ENCODE measurements at regions not wholly inside any gene's neighbourhood (a gene's known extent, or its start where the extent isn't known, plus 50 kb on each side); places are given as distances from the start of the nearest gene placed in this dataset.
"Not testable (repeated sequence)": the region's sequence is repeated elsewhere in the genome, so short reads cannot be mapped to it uniquely, and the experiment has no call there.

GRCh38 chr9:62848258-62848657 lies 1658.4 kb downstream of the SPATA31A7 start:
- H3K36me3 ChIP-seq (ENCODE audit: control insufficient read depth in 2 of 2, insufficient read depth in 2 of 2, low read length in 1 of 2); H3K27ac ChIP-seq (ENCODE audit: low read depth in 1 of 2, low read length in 1 of 2): not testable (repeated sequence)
- 46% methylated on average over 1 of the region's 2 CpGs for WGBS

GRCh38 chr9:62849991-62850390 lies 1660.2 kb downstream of the SPATA31A7 start:
- H3K4me1 ChIP-seq (ENCODE audit: control insufficient read depth in 2 of 2, insufficient read depth in 2 of 2, low read length in 2 of 2); H3K27ac ChIP-seq (ENCODE audit: low read depth in 1 of 2, low read length in 1 of 2); H3K36me3 ChIP-seq (ENCODE audit: control insufficient read depth in 2 of 2, insufficient read depth in 2 of 2, low read length in 1 of 2); DNase-seq (ENCODE audit: low read depth in 6 of 9, low spot score in 9 of 9); H3K27me3 ChIP-seq (ENCODE audit: control insufficient read depth in 2 of 2, insufficient read depth in 1 of 2, low read length in 1 of 2); H3K4me3 ChIP-seq (ENCODE audit: low read length in 2 of 2); H3K9me3 ChIP-seq (ENCODE audit: control insufficient read depth in 2 of 2, insufficient read depth in 1 of 2, low read length in 1 of 2): not testable (repeated sequence)
- 95% methylated on average over 17 of the region's 17 CpGs for WGBS

More at GRCh38 chr9:62848258-62848657, 1658.4 kb downstream of the SPATA31A7 start:
- not testable (repeated sequence) for H3K4me1 ChIP-seq (ENCODE audit: control insufficient read depth in 2 of 2, insufficient read depth in 2 of 2, low read length in 2 of 2); H3K27me3 ChIP-seq (ENCODE audit: control insufficient read depth in 2 of 2, insufficient read depth in 1 of 2, low read length in 1 of 2); H3K4me3 ChIP-seq (ENCODE audit: low read length in 2 of 2); H3K9me3 ChIP-seq (ENCODE audit: control insufficient read depth in 2 of 2, insufficient read depth in 1 of 2, low read length in 1 of 2); DNase-seq (ENCODE audit: low read depth in 6 of 9, low spot score in 9 of 9)

DNA sequence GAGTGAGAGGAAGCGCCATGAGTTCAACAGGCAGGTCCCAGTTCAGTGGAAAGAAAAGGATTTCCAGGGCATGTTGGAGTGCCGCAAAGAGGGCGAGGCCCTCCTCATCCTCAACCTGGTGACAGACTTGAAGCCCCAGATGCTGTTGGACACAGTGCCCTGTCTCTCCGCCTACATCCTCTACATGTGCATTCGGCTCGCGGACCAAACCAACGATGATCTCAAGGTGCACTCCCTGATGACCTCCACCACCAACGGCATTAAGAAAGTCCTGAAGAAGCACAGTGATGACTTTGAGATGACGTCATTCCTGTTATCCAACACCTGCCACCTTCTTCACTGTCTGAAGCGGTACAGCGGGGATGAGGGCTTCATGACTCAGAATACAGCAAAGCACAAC lies 1667.4 kb downstream of the SPATA31A7 start:
- DNase-seq (ENCODE audit: low read depth in 6 of 9, low spot score in 9 of 9) = not testable (repeated sequence)

GRCh38 chr9:62858240-62858639 lies 1668.4 kb downstream of the SPATA31A7 start:
- not testable (repeated sequence) for H3K4me3 ChIP-seq (ENCODE audit: low read length in 2 of 2); DNase-seq (ENCODE audit: low read depth in 6 of 9, low spot score in 9 of 9); H3K27me3 ChIP-seq (ENCODE audit: control insufficient read depth in 2 of 2, insufficient read depth in 1 of 2, low read length in 1 of 2); H3K4me1 ChIP-seq (ENCODE audit: control insufficient read depth in 2 of 2, insufficient read depth in 2 of 2, low read length in 2 of 2); H3K9me3 ChIP-seq (ENCODE audit: control insufficient read depth in 2 of 2, insufficient read depth in 1 of 2, low read length in 1 of 2); H3K27ac ChIP-seq (ENCODE audit: low read depth in 1 of 2, low read length in 1 of 2); H3K36me3 ChIP-seq (ENCODE audit: control insufficient read depth in 2 of 2, insufficient read depth in 2 of 2, low read length in 1 of 2)
- WGBS = 88% methylated on average over 1 of the region's 1 CpG

More for the DNA sequence above, 1667.4 kb downstream of the SPATA31A7 start:
- not testable (repeated sequence) for H3K27me3 ChIP-seq (ENCODE audit: control insufficient read depth in 2 of 2, insufficient read depth in 1 of 2, low read length in 1 of 2); H3K4me1 ChIP-seq (ENCODE audit: control insufficient read depth in 2 of 2, insufficient read depth in 2 of 2, low read length in 2 of 2); H3K36me3 ChIP-seq (ENCODE audit: control insufficient read depth in 2 of 2, insufficient read depth in 2 of 2, low read length in 1 of 2); H3K27ac ChIP-seq (ENCODE audit: low read depth in 1 of 2, low read length in 1 of 2); H3K9me3 ChIP-seq (ENCODE audit: control insufficient read depth in 2 of 2, insufficient read depth in 1 of 2, low read length in 1 of 2); H3K4me3 ChIP-seq (ENCODE audit: low read length in 2 of 2)
- 94% methylated on average over 10 of the region's 12 CpGs for WGBS

DNA sequence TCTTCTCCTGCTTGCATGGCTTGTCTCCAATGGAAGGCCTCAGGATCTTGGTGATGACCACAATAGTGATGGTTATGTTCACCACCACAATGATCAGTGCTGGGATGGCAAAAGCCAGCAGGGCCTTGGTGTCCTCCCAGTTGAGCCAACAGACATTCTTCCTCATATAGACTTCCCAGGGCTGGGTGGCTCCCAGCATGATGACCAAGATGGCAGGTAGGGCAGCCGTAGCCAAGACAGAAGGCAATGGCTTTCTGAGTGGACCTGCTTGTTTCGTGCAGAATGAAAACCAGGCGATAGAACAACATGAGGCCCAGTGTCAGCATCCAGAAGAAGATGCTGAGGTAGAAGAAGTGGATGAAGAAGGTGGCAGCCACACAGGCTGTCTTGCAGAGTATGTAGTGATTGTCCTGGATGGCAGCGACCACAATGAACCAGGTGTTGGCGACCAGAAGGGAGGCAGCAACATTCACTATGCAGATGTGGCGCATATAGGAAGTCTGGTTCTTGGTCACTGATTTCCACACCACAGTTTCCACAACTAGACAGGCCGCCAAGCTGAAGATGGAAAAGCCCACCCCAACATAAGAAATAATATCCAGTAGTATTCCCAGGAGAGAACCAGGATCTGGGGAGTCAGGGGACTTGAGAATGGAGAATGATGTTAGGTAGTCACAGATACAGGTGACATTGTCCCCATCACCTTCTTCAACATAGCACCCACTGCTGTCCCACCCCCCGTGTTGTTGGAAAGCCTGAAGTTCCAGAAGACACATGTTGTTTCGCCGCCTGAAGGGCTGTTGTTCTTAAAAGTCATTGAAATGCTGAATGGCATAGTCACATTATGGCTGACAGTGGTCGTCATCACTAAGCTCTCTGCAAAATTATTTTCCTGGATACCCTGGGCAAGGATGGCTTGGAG lies 1671.4 kb downstream of the SPATA31A7 start:
- H3K27me3 ChIP-seq (ENCODE audit: control insufficient read depth in 2 of 2, insufficient read depth in 1 of 2, low read length in 1 of 2); DNase-seq (ENCODE audit: low read depth in 6 of 9, low spot score in 9 of 9); H3K4me3 ChIP-seq (ENCODE audit: low read length in 2 of 2); H3K4me1 ChIP-seq (ENCODE audit: control insufficient read depth in 2 of 2, insufficient read depth in 2 of 2, low read length in 2 of 2); H3K27ac ChIP-seq (ENCODE audit: low read depth in 1 of 2, low read length in 1 of 2); H3K9me3 ChIP-seq (ENCODE audit: control insufficient read depth in 2 of 2, insufficient read depth in 1 of 2, low read length in 1 of 2); H3K36me3 ChIP-seq (ENCODE audit: control insufficient read depth in 2 of 2, insufficient read depth in 2 of 2, low read length in 1 of 2): not testable (repeated sequence)
- 90% methylated on average over 11 of the region's 11 CpGs for WGBS

GRCh38 chr9:62862180-62862579 lies 1672.3 kb downstream of the SPATA31A7 start:
- not testable (repeated sequence) for H3K36me3 ChIP-seq (ENCODE audit: control insufficient read depth in 2 of 2, insufficient read depth in 2 of 2, low read length in 1 of 2); H3K4me3 ChIP-seq (ENCODE audit: low read length in 2 of 2); H3K9me3 ChIP-seq (ENCODE audit: control insufficient read depth in 2 of 2, insufficient read depth in 1 of 2, low read length in 1 of 2); H3K27me3 ChIP-seq (ENCODE audit: control insufficient read depth in 2 of 2, insufficient read depth in 1 of 2, low read length in 1 of 2); H3K4me1 ChIP-seq (ENCODE audit: control insufficient read depth in 2 of 2, insufficient read depth in 2 of 2, low read length in 2 of 2); H3K27ac ChIP-seq (ENCODE audit: low read depth in 1 of 2, low read length in 1 of 2); DNase-seq (ENCODE audit: low read depth in 6 of 9, low spot score in 9 of 9)
- 88% methylated on average over 2 of the region's 2 CpGs for WGBS

GRCh38 chr9:62863319-62863718 lies 1673.5 kb downstream of the SPATA31A7 start:
- not testable (repeated sequence) for H3K9me3 ChIP-seq (ENCODE audit: control insufficient read depth in 2 of 2, insufficient read depth in 1 of 2, low read length in 1 of 2); H3K27me3 ChIP-seq (ENCODE audit: control insufficient read depth in 2 of 2, insufficient read depth in 1 of 2, low read length in 1 of 2); H3K27ac ChIP-seq (ENCODE audit: low read depth in 1 of 2, low read length in 1 of 2); H3K4me3 ChIP-seq (ENCODE audit: low read length in 2 of 2); H3K4me1 ChIP-seq (ENCODE audit: control insufficient read depth in 2 of 2, insufficient read depth in 2 of 2, low read length in 2 of 2); H3K36me3 ChIP-seq (ENCODE audit: control insufficient read depth in 2 of 2, insufficient read depth in 2 of 2, low read length in 1 of 2); DNase-seq (ENCODE audit: low read depth in 6 of 9, low spot score in 9 of 9)
- 85% methylated on average over 4 of the region's 4 CpGs for WGBS

- H3K4me1 ChIP-seq (ENCODE audit: control insufficient read depth in 2 of 2, insufficient read depth in 2 of 2, low read length in 2 of 2); DNase-seq (ENCODE audit: low read depth in 6 of 9, low spot score in 9 of 9); H3K4me3 ChIP-seq (ENCODE audit: low read length in 2 of 2); H3K27ac ChIP-seq (ENCODE audit: low read depth in 1 of 2, low read length in 1 of 2); H3K9me3 ChIP-seq (ENCODE audit: control insufficient read depth in 2 of 2, insufficient read depth in 1 of 2, low read length in 1 of 2); H3K36me3 ChIP-seq (ENCODE audit: control insufficient read depth in 2 of 2, insufficient read depth in 2 of 2, low read length in 1 of 2); H3K27me3 ChIP-seq (ENCODE audit: control insufficient read depth in 2 of 2, insufficient read depth in 1 of 2, low read length in 1 of 2): not testable (repeated sequence)
- 93% methylated on average over 8 of the region's 8 CpGs for WGBS
These were observed 1674.0 kb downstream of the SPATA31A7 start for GRCh38 chr9:62863867-62864266.

DNA sequence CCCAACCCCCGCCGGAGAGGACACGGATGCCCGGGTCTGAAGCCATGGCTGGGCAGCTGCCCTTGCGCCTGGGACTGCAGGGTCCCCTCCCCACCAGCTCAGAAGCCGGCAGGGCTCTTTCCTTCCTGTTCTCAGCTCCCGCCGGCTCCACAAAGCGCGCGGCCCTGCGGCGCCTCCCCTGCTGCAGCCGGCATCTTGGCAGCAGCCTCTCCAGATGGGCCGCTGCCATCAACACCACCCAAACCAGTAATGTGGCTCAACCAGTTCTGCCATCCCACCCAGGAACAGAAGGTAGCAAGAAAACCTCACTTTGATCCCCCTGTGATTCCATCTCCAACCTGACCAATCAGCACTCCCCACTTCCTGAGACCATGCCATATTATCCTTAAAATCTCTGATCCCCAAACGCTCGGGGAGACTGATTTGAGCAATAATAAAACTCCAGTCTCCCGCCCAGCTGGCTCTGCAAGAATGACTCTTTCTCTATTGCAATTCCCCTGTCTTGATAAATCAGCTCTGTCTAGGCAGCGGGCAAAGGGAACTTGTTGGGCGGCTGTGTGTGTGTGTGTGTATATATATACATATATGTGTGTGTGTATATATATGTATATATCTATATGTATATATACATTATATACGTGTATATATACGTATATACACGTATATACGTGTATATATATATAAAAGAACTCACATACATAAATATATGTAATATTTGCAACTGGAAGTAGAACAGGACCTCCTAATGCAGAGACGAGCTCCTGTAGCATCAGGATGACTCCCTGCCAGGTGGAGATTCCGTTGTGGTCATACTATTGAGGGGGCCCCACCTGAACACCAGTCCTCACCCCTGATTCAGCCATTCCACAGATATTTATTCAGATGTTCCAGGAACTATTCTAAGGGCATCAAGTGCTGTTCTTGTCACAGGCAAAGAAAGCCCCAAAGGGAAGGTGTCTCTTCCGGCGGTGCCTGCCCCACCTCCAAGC lies 1674.9 kb downstream of the SPATA31A7 start:
- not testable (repeated sequence) for H3K36me3 ChIP-seq (ENCODE audit: control insufficient read depth in 2 of 2, insufficient read depth in 2 of 2, low read length in 1 of 2); H3K4me3 ChIP-seq (ENCODE audit: low read length in 2 of 2); H3K9me3 ChIP-seq (ENCODE audit: control insufficient read depth in 2 of 2, insufficient read depth in 1 of 2, low read length in 1 of 2); DNase-seq (ENCODE audit: low read depth in 6 of 9, low spot score in 9 of 9); H3K27me3 ChIP-seq (ENCODE audit: control insufficient read depth in 2 of 2, insufficient read depth in 1 of 2, low read length in 1 of 2); H3K27ac ChIP-seq (ENCODE audit: low read depth in 1 of 2, low read length in 1 of 2); H3K4me1 ChIP-seq (ENCODE audit: control insufficient read depth in 2 of 2, insufficient read depth in 2 of 2, low read length in 2 of 2)
- WGBS = 40% methylated on average over 28 of the region's 28 CpGs

Data from thymus (tissue), 11 donors.